H1 (cell line): ENCODE measurements at regions not wholly inside any gene's neighbourhood (a gene's known extent, or its start where the extent isn't known, plus 50 kb on each side); places are given as distances from the start of the nearest gene placed in this dataset.

ENCODE experiments used
- EGR1 ChIP-seq: IDR thresholded peaks from 2 replicates; pipeline ENCODE4 v1.6.1; 2011; ENCODE audit warnings: low read depth, low read length, borderline replicate concordance
- KDM5A ChIP-seq: fragments of 200-600 bp; IDR thresholded peaks from 2 replicates; pipeline ENCODE4 v1.7.1; 2012; ENCODE audit warnings: mild to moderate bottlenecking, low read length, inconsistent platforms, mixed read lengths
- POU5F1 ChIP-seq: IDR thresholded peaks from 2 replicates; pipeline ENCODE4 v1.6.1; 2011; ENCODE audit warnings: low read depth, mild to moderate bottlenecking, low read length, moderate library complexity
- RFX5 ChIP-seq: IDR thresholded peaks from 2 replicates; pipeline ENCODE4 v1.6.1; 2011; ENCODE audit warnings: low read depth, low read length, improper control_type of control experiment, borderline replicate concordance
- SIN3A ChIP-seq, 2 experiments: IDR thresholded peaks in 1 of 2; conservative IDR thresholded peaks in 1 of 2; 2 replicates each; pipeline ENCODE4 v1.6.1; 2011 to 2012; ENCODE audit warnings: low read length in 2 of 2, improper control_type of control experiment in 1 of 2, low read depth in 1 of 2, mild to moderate bottlenecking in 1 of 2

DNA sequence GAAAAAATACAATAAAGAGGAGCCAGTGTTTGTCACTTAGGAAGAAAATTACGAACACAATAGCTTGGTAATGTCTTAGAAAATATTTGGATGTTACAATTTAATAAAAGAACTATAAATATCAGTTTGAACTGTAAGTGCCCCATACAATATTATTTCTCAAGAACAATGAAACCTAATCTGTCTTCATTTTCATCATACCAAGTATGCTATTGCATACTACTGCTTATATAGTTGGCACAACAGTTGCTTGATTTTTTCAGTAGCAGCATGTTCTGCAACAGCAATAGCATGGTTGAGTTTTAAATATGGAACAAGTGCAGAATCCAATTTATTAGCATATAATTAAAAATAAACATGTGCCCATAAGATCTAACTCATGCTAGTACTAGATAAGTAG lies 564.6 kb downstream of the C12orf50 start (continued):
- TF ChIP-seq SIN3A (conservative IDR thresholded peaks at IDR 0.05 in 1 of 2, IDR thresholded peaks at IDR 0.05 in 1 of 2; ENCODE audit: low read depth in 1 of 2, low read length in 2 of 2), result no peak
- TF ChIP-seq EGR1, result no peak
- TF ChIP-seq RFX5, result no peak
- no peak for TF ChIP-seq KDM5A
- TF ChIP-seq POU5F1, result no peak
- TF ChIP-seq, all 59 proteins: peak for 0
